SK-N-SH (cell line): ENCODE measurements at regions not wholly inside any gene's neighbourhood (a gene's known extent, or its start where the extent isn't known, plus 50 kb on each side); places are given as distances from the start of the nearest gene placed in this dataset.

Experiments used
- CTCF ChIP-seq: fragments of 200-600 bp; sonication (generic); IDR thresholded peaks from 2 replicates; pipeline ENCODE4 v1.6.1; 2017; ENCODE audit warnings: antibody characterized with exemption, mild to moderate bottlenecking, moderate library complexity
- POLR2AphosphoS5 ChIP-seq: IDR thresholded peaks from 2 replicates; pipeline ENCODE4 v1.6.1; 2012; ENCODE audit warnings: low read depth, low read length
- TEAD4 ChIP-seq: IDR thresholded peaks from 2 replicates; pipeline ENCODE4 v1.4.0; 2012; ENCODE audit warnings: mild to moderate bottlenecking, borderline replicate concordance; ENCODE audit not compliant: insufficient read depth
- TF ChIP-seq, protein P1 (sequence below): IDR thresholded peaks from 2 replicates; pipeline ENCODE4; 2012

- TF ChIP-seq CTCF (no peak), TEAD4 (no peak), POLR2AphosphoS5 (no peak)
- TF ChIP-seq, protein P1, sequence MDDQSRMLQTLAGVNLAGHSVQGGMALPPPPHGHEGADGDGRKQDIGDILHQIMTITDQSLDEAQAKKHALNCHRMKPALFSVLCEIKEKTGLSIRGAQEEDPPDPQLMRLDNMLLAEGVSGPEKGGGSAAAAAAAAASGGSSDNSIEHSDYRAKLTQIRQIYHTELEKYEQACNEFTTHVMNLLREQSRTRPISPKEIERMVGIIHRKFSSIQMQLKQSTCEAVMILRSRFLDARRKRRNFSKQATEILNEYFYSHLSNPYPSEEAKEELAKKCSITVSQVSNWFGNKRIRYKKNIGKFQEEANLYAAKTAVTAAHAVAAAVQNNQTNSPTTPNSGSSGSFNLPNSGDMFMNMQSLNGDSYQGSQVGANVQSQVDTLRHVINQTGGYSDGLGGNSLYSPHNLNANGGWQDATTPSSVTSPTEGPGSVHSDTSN = no peak
Observed at GRCh38 chr7:152984421-152984820, 224.9 kb downstream of the ACTR3B start.
